Activated T-helper 1 cell treated with anti-CD3 and anti-CD28 coated beads, Interleukin-12 subunit alpha, Interleukin-12 subunit beta, Interleukin-2, Interleukin-4 antibody, amounts not matched to agents 30 ng/mL and 10 ng/mL and 1 ng/mL, durations not matched to agents 14 hours and 24 hours and 36 hours (primary cell): ENCODE measurements at regions not wholly inside any gene's neighbourhood (a gene's known extent, or its start where the extent isn't known, plus 50 kb on each side); places are given as distances from the start of the nearest gene placed in this dataset.

Source experiments
- DNase-seq: peaks from one replicate; pipeline ENCODE4 v3.0.0; 2021; ENCODE audit warnings: low spot score
- H3K27ac Mint-ChIP-seq: one replicate; pipeline ENCODE4 v1.8.0; 2021; ENCODE audit warnings: mild to moderate bottlenecking, mixed read lengths
- H3K27me3 Mint-ChIP-seq: one replicate; pipeline ENCODE4 v1.8.0; 2022; ENCODE audit warnings: mild to moderate bottlenecking, moderate library complexity, mixed read lengths; ENCODE audit not compliant: insufficient read depth
- H3K36me3 Mint-ChIP-seq: one replicate; pipeline ENCODE4 v1.8.0; 2021; ENCODE audit warnings: low read depth, mixed read lengths
- H3K4me1 Mint-ChIP-seq: one replicate; pipeline ENCODE4 v1.8.0; 2021; ENCODE audit warnings: low read depth, mixed read lengths
- H3K4me3 Mint-ChIP-seq: one replicate; pipeline ENCODE4 v1.8.0; 2021; ENCODE audit warnings: mild to moderate bottlenecking, moderate library complexity, mixed read lengths
- H3K9me3 Mint-ChIP-seq: one replicate; pipeline ENCODE4 v1.8.0; 2021; ENCODE audit warnings: mixed read lengths
- intact Hi-C: fragments of 100-400 bp; cut with micrococcal nuclease; formaldehyde crosslinking; loops from one replicate; pipeline ENCODE4 v1.15.1; 2024

DNA sequence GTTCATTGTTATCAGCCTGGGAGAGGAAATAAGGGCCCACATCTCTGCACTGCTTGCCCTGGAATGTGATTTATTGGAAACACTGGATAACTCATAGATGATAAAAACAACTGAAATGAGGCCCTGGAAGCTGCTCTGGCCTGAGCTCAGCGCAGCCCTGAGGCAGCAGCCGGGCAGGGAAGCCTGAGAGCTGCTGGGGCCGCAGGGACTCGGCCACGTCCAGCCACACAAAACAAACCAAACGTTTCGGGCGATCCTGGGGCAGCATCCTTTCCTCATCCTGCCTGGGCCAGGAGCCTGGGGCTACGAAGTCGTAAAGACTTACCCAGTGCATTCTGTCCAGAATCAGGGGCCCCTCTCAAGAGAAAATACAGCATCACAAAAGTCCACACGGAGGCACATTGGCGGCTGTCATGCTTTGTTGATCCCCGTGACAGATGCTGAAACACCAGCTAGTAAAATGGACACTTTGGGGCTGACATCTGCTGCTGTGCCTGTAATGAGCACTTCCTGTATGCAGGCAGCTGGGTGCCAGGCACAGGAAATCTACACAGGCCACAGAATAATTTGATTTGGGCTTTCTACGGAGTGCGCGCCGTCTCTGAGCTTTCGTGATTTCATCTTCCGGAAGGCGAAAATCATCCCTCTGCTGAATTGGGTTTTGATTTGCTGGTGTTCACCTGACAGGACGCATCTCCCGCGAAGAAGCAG, 250.6 kb downstream of the EIPR1 start:
- no peak overlapping the region for H3K27ac Mint-ChIP-seq

DNA sequence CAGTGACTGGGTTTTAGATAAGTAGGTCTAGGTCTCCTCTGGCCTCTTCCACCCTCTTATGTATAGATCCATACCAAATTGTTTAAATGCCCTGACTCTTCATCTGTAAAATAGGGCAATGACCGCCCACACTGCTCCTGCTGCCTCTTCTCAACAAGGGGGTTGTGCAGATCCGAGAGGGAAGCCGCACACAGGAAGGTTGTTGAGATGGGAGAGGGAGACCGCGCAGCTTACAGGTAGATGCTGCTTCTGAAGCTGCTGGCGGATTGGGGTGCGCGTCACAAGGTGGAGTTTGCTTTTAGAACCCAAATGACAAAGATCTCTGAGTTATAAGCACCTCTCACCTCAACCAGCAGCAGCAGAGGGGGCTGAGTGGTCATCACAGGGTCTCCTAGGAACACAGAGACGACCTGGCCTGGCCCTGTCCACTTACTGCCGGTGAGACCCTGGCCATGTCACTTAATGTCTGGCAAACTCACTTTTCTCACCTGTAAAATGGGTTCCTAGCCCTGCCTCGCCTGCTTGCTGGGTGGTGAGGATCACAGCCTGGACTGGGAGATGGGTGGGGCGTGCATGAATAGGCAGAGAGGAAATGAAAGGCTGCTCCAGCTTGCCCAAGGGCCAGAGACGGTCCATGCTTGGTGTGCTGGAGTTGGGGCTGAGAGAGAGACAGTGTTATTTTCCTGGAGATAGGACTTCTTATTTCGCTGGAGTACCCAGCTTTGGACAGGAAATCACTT, 251.3 kb downstream of the EIPR1 start:
- no peaks in the 10 kb centered on the region for H3K4me1 Mint-ChIP-seq
- peaks cover 3% of the 10 kb centered on the region for H3K27me3 Mint-ChIP-seq
- no peaks in the 10 kb centered on the region for H3K9me3 Mint-ChIP-seq
- no peak for DNase-seq
- no peaks in the 10 kb centered on the region for H3K36me3 Mint-ChIP-seq
- H3K4me3 Mint-ChIP-seq, result no peak overlapping the region
- no peak overlapping the region for H3K27ac Mint-ChIP-seq
- intact Hi-C loops, result no loop called here

More for the DNA sequence above, 250.6 kb downstream of the EIPR1 start:
- Mint-ChIP-seq H3K27me3 (no peaks in the 10 kb centered on the region), H3K36me3 (no peaks in the 10 kb centered on the region), H3K4me1 (no peaks in the 10 kb centered on the region), H3K9me3 (no peaks in the 10 kb centered on the region), H3K4me3 (no peak overlapping the region)
- no peak for DNase-seq
- intact Hi-C loops, result no loop called here

DNA sequence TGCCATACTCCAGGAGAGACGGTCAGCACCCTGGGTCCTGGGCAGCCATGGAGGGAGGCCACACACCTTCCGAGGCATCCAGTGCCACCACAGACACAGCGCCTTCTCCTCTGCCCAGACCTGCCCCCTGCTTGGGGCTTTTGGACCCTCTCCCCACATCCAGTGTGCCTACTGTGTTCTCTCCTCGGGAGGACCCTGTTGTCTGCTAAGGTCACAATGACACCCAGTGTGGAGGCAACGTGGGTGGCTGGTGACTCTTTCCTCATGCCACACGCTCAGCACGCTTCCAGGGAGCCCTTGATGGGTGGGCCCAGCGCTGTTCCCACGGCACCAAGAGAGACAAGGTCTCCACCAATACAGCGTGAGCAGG, 251.9 kb downstream of the EIPR1 start:
- no peak for DNase-seq
- H3K36me3 Mint-ChIP-seq, result no peaks in the 10 kb centered on the region
- peaks cover 3% of the 10 kb centered on the region for H3K27me3 Mint-ChIP-seq
- H3K4me1 Mint-ChIP-seq, result no peaks in the 10 kb centered on the region
- intact Hi-C loops, result no loop called here
- H3K27ac Mint-ChIP-seq, result no peak overlapping the region
- H3K9me3 Mint-ChIP-seq, result no peaks in the 10 kb centered on the region
- H3K4me3 Mint-ChIP-seq, result no peak overlapping the region

DNA sequence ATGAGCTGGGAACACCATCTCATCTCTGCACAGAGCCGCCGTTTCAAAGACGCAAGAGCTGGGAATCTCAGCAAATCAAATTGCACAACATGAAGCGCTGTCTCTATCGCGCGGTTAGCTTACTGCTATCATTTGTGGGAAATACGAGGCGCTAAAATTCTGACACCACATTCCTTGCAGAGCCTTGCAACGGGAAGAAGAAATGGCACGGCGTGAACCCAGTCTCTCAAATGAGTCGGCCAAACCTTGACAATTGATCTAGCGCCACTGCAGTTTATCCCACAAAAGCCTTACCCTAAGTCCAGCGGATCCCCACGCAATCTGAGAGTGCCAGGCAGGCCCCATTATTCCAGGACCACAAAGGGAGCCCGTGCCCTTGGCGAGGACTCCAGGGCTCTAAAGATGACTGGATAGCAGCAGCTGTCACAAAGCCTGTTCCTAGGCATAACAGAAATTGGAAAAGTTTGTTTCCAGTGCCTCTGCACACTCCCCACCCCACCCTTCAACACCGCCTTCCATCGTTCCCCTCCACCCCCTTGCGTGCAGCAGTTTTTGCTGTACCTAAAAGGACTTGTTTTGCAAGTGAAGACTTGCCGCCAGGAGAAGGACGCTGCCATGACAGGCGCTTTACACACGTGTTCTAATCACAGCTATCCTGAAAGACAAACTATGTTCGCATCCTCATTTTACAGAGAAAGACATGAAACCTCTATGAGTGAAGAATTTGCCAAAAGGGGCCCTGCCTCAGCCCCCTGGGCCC, 252.4 kb downstream of the EIPR1 start:
- no peaks in the 10 kb centered on the region for H3K4me1 Mint-ChIP-seq
- H3K36me3 Mint-ChIP-seq, result no peaks in the 10 kb centered on the region
- peaks cover 3% of the 10 kb centered on the region for H3K27me3 Mint-ChIP-seq
- no peak for DNase-seq
- H3K27ac Mint-ChIP-seq, result no peak overlapping the region
- intact Hi-C loops, result no loop called here
- H3K4me3 Mint-ChIP-seq, result no peak overlapping the region
- H3K9me3 Mint-ChIP-seq, result no peaks in the 10 kb centered on the region

DNA sequence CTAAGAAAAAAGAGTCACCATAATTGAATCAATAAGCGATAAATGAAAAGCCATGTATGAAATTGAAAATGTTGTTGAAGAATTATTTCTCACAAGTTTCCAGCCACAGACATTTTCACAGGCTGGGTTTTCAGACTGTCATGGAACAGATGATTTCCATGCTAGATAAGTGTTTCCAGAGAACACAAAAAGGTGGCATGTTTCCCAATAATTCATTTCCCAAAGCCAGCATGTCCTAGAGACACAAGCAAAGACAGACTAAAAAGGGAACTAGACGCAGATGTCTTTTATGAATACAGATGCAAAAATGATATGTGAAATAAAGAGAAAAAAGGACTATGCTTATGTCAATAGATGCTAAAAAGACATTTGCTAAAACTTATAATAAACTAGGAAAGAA, 255.1 kb downstream of the EIPR1 start:
- Mint-ChIP-seq H3K9me3 (no peaks in the 10 kb centered on the region), H3K27ac (no peak overlapping the region), H3K27me3 (peaks cover 3% of the 10 kb centered on the region), H3K36me3 (no peaks in the 10 kb centered on the region), H3K4me1 (no peaks in the 10 kb centered on the region), H3K4me3 (no peak overlapping the region)
- DNase-seq, result no peak
- intact Hi-C loops, result no loop called here

DNA sequence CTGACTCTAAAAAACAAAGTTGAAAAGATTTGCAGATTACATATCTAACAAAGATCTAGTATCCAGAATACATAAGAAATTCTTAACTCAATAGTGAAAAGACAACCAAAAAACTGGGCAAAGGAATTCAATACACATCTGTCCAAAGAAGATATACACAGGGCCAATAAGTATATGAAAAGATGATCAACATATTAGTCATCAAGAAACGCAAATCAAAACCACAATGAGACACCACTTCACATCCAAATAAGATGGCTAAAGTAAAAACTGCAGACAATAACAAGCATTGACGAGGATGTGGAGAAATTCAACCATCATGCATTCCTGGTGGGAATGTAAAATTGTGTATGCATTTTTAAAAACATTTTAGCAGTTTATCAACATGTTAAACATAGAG, 256.0 kb downstream of the EIPR1 start:
- no peak overlapping the region for H3K4me3 Mint-ChIP-seq
- intact Hi-C loops, result no loop called here

DNA sequence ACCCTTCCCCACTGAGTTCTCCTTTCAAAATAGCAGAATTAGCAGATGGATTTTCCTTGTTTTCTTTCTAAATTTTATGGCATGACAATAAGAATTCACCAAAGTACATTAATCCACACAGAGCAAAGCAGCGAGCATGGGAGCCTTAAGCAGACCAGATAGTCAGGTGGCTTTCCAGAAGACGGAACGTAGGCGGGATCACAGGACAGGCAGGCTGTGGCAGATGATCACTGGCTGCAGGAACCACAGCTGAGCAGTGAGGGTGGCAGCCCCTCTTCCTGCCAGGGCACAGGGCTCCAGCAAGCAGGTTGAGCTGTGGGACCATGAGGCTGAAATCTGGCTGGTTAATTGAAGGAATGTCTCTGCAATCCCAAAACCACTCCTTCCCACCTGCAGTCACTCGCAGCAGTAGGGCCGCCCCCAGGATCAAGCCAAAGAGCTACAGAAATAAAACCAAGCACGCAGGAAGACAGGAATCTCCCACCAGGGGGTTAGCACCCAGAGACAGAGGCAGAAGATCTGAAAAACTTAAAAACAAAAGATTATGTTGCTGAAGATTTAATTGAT, 259.9 kb downstream of the EIPR1 start:
- Mint-ChIP-seq H3K4me3 (no peak overlapping the region), H3K9me3 (no peaks in the 10 kb centered on the region), H3K27ac (no peak overlapping the region), H3K4me1 (no peaks in the 10 kb centered on the region), H3K36me3 (no peaks in the 10 kb centered on the region), H3K27me3 (peaks cover 3% of the 10 kb centered on the region)
- no peak for DNase-seq
- intact Hi-C loops, result loop anchor here (5.0 kb wide), 1 partner anchor 185 kb away; no protein-coding TSS in a partner anchor

More for the DNA sequence above, 256.0 kb downstream of the EIPR1 start:
- no peaks in the 10 kb centered on the region for H3K9me3 Mint-ChIP-seq
- DNase-seq, result no peak
- no peak overlapping the region for H3K27ac Mint-ChIP-seq
- peaks cover 3% of the 10 kb centered on the region for H3K27me3 Mint-ChIP-seq
- no peaks in the 10 kb centered on the region for H3K36me3 Mint-ChIP-seq
- no peaks in the 10 kb centered on the region for H3K4me1 Mint-ChIP-seq

DNA sequence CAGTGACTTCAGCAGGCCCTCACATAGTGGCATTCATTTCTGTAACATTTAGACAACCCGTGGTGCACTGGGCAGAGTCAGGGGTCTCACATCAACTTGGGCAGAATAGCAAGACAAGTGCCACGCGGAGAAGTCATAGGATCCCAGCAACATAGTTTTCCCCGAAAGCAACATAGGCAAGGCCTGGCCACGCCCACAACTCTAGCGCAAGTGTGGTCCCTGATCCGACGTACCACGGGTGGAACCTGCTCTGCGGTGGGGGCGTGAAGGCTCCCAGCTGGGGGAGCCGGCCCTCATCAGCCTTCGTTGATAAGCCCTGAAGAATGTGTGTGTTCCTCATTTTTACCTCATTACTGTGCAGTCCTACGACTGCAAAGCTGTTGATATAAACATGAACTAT, 261.2 kb downstream of the EIPR1 start:
- peaks cover under 1% of the 10 kb centered on the region for H3K27me3 Mint-ChIP-seq
- no peak for DNase-seq

DNA sequence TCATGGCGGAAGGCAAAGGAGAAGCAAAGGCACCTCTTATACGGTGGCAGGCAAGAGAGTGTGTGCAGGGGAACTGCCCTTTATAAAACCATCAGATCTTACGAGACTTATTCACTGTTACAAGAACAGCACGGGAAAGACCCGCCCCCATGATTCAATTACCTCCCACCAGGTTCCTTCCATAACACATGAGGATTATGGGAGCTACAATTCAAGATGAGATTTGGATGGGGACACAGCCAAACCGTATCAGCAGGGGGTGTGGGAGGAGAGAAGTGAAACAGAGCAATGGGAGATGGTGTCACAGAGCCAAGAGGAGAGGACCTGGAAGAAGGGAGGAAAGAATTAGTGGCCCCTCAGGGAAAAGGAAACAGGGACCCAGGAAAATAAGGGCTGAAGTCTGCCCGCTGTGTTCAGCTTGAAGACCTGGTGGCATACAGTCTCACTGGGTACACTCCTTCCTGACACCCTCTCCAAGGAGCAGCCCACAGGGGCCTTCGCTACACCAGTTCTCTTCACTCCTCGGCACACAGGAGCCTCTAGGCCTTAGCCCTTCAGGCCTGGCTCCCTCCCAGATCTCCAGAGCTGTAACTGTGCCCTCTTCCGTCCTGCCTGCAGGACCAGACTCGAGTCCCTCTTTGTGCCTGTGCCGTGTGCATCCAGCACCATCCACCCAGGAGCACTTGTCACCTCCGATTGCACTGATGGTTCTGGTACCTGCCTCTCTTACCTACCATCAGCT, 262.1 kb downstream of the EIPR1 start:
- H3K4me1 Mint-ChIP-seq, result no peaks in the 10 kb centered on the region

More for the DNA sequence above, 261.2 kb downstream of the EIPR1 start:
- Mint-ChIP-seq H3K4me1 (no peaks in the 10 kb centered on the region), H3K27ac (no peak overlapping the region), H3K9me3 (no peaks in the 10 kb centered on the region), H3K4me3 (no peak overlapping the region), H3K36me3 (no peaks in the 10 kb centered on the region)
- intact Hi-C loops, result loop anchor here (5.0 kb wide), 1 partner anchor 186 kb away; no protein-coding TSS in a partner anchor

DNA sequence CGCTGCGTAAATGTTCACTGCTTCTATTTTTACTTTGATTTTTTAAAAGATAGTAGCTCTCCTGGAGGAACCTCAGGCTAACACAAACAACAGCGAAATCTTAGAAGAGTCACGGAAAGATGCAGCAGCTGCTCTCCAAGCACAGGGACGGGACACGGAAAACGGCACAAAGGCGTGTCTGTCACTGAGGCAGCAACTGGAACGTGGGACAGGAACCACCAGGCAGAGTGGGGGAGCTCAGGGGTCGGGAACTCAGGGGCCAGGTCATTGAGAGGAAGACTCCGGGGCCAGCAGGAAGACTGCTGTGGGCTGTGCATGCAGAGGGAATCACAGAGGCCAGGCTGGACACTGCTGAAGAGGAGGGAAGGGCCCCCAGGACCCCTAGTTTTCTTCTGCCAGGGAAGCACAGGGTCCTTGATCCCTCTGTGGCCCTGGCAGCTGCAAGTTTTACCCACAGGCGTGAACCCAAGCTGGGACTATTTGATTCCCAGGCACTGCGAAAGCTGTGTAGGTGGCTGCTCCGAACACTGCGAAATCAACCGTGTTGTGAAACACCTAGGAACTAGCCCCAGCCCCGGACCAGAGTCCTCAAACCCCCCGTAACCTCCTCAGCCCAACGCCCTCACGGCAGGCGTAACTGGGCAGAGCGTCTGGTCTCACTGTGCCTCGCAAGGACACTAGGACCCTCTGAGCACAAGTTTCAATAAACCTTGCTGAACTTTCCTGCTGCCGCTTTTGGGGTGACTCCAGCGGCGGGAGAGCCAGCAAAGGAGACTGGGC, 263.0 kb downstream of the EIPR1 start:
- no peak for DNase-seq
- Mint-ChIP-seq H3K4me3 (no peak overlapping the region), H3K27me3 (no peaks in the 10 kb centered on the region), H3K9me3 (peaks cover 10% of the 10 kb centered on the region), H3K4me1 (no peaks in the 10 kb centered on the region), H3K36me3 (no peaks in the 10 kb centered on the region), H3K27ac (no peak overlapping the region)
- intact Hi-C loops, result loop anchor here (5.0 kb wide), 1 partner anchor 188 kb away; no protein-coding TSS in a partner anchor

More for the DNA sequence above, 262.1 kb downstream of the EIPR1 start:
- DNase-seq, result no peak
- Mint-ChIP-seq H3K27me3 (no peaks in the 10 kb centered on the region), H3K4me3 (no peak overlapping the region), H3K36me3 (no peaks in the 10 kb centered on the region), H3K27ac (no peak overlapping the region), H3K9me3 (peaks cover 4% of the 10 kb centered on the region)
- intact Hi-C loops, result loop anchor here (5.0 kb wide), 1 partner anchor 187 kb away; no protein-coding TSS in a partner anchor

DNA sequence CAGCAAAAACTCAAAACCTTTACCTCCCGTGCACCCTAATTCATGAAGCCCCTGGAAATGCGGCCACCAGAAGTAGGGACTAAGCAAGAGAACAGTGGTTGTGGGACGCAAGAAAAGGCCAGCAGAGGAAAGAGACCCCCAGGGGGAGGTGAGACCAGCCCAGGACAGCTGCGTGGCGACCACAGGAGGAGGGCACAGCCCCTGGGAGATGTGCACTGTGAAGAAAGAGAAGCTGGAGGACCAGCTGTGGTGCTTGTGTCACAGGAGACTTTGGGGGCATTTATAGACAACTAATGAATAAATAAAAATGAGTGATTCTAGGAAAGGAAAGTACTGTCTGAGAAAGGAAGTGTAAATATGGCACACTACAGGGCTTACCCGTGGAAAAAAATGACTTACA, 263.8 kb downstream of the EIPR1 start:
- Mint-ChIP-seq H3K27ac (no peak overlapping the region), H3K36me3 (no peaks in the 10 kb centered on the region), H3K4me3 (no peak overlapping the region), H3K4me1 (no peaks in the 10 kb centered on the region), H3K27me3 (no peaks in the 10 kb centered on the region), H3K9me3 (peaks cover 10% of the 10 kb centered on the region)
- DNase-seq, result no peak
- intact Hi-C loops, result no loop called here

DNA sequence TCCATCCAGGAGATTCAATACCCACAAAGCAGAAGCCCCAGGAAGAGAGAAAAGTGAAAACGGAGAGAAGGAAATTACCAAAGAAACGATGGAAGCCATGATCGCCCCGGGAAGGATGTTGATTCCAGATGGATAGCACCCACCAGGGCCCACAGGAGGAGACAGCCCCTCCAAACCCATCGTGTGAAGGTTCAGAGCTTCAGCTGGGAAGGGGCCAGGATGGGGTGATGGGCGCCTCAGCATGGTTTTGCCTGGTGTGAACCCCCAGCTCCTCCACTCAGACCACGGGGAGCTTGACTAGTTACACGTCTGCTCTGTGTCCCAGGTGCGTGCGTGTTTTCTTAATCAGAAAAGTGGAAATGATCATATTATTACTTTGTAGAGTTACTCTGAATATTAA, 264.5 kb downstream of the EIPR1 start:
- no peak overlapping the region for H3K27ac Mint-ChIP-seq
- peaks cover 10% of the 10 kb centered on the region for H3K9me3 Mint-ChIP-seq
- no peaks in the 10 kb centered on the region for H3K27me3 Mint-ChIP-seq
- H3K36me3 Mint-ChIP-seq, result no peaks in the 10 kb centered on the region
- no peak overlapping the region for H3K4me3 Mint-ChIP-seq
- H3K4me1 Mint-ChIP-seq, result no peaks in the 10 kb centered on the region
- intact Hi-C loops, result no loop called here
- no peak for DNase-seq
